Activated CD8-positive, alpha-beta memory T cell treated with anti-CD3 and anti-CD28 coated beads, Interleukin-2, amount 10 ng/mL, durations not matched to agents 7 days and 5 days (primary cell): ENCODE measurements at regions not wholly inside any gene's neighbourhood (a gene's known extent, or its start where the extent isn't known, plus 50 kb on each side); places are given as distances from the start of the nearest gene placed in this dataset.

Source experiments
- ATAC-seq: fragments of 150-1000 bp; cut with Tn5 transposase; one replicate; pipeline ENCODE4 v1.10.0; 2021; ENCODE audit warnings: moderate library complexity
- CTCF ChIA-PET: fragments of 350-600 bp; sonication (Branson Sonifier 250); formaldehyde crosslinking; loops from one replicate; lab custom pipeline; 2021; ENCODE audit warnings: antibody characterized with exemption; lab: Charles Lee
- DNase-seq: peaks from one replicate; pipeline ENCODE4 v3.0.0-alpha.2; 2020
- H3K27ac Mint-ChIP-seq: one replicate; pipeline ENCODE4 v1.8.0; 2021; ENCODE audit warnings: mild to moderate bottlenecking, mixed read lengths
- H3K27me3 Mint-ChIP-seq: one replicate; pipeline ENCODE4 v1.8.0; 2021; ENCODE audit warnings: mixed read lengths
- H3K36me3 Mint-ChIP-seq: one replicate; pipeline ENCODE4 v1.8.0; 2021; ENCODE audit warnings: mild to moderate bottlenecking, mixed read lengths
- H3K4me1 Mint-ChIP-seq: one replicate; pipeline ENCODE4 v1.8.0; 2021; ENCODE audit warnings: mixed read lengths
- H3K4me3 Mint-ChIP-seq: one replicate; pipeline ENCODE4 v1.8.0; 2021; ENCODE audit warnings: mild to moderate bottlenecking, moderate library complexity, mixed read lengths
- H3K9me3 Mint-ChIP-seq: one replicate; pipeline ENCODE4 v1.8.0; 2022; ENCODE audit warnings: low read depth, mixed read lengths

DNA sequence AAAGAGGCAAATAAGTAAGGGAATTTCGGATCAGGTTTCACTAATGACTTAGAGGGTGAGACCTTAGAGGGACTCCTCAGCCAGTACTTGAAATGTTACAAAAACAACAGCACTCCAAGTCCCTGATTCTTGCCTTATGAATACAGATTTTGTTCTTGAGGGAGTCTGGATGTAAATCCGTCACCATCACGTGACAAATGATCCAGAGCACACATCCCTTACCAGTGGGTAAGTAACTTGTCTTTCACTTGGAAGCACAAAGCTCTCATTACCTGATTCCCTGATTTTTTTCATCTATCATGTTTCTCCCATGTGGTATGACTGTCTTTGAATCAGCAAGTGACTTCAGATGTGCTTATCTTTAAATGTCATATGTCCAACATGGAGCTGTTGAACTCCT, 595.3 kb upstream of the POU3F2 start:
- Mint-ChIP-seq H3K27ac (no peak overlapping the region), H3K9me3 (no peaks in the 10 kb centered on the region), H3K4me1 (no peaks in the 10 kb centered on the region), H3K4me3 (no peak overlapping the region), H3K36me3 (no peaks in the 10 kb centered on the region), H3K27me3 (no peaks in the 10 kb centered on the region)
- ATAC-seq, result no peak
- no peak for DNase-seq
- CTCF ChIA-PET, result no interaction called here

GRCh38 chr6:98241630-98242029, 592.7 kb upstream of the POU3F2 start:
- Mint-ChIP-seq H3K9me3 (peaks cover 3% of the 10 kb centered on the region), H3K27me3 (no peaks in the 10 kb centered on the region), H3K36me3 (no peaks in the 10 kb centered on the region), H3K4me1 (no peaks in the 10 kb centered on the region), H3K27ac (no peak overlapping the region), H3K4me3 (no peak overlapping the region)
- DNase-seq, result no peak
- no peak for ATAC-seq
- CTCF ChIA-PET, result no interaction called here

DNA sequence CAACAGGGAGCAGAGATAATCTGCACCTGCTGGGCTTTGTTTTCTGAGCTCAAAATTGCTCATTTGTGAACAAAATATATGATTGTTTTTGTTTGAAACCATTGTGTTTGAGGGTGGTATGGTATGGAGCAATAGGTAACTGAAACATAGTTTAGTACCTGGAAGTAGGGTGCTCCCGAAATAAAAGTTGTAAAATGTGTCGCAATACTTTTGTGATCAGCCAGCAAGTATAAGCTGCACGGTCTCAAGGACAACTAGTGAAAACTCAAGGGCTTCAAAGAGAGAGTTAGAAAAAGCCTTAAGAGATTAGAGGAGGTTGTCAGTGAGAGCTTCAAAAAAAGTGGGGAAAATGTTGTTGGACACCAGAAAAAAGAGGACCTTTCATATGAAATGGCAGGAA, 579.8 kb upstream of the POU3F2 start:
- H3K36me3 Mint-ChIP-seq, result no peaks in the 10 kb centered on the region
- H3K4me1 Mint-ChIP-seq, result no peaks in the 10 kb centered on the region
- H3K27me3 Mint-ChIP-seq, result no peaks in the 10 kb centered on the region
- ATAC-seq, result no peak
- no peak overlapping the region for H3K4me3 Mint-ChIP-seq
- CTCF ChIA-PET, result interaction anchor here (1.0 kb wide), 1 partner anchor 25 kb away, joined by 3 read pairs; no protein-coding TSS in a partner anchor
- no peaks in the 10 kb centered on the region for H3K9me3 Mint-ChIP-seq
- no peak for DNase-seq
- H3K27ac Mint-ChIP-seq, result no peak overlapping the region

GRCh38 chr6:98260382-98260781, 574.0 kb upstream of the POU3F2 start:
- Mint-ChIP-seq H3K4me1 (no peaks in the 10 kb centered on the region), H3K9me3 (peaks cover 3% of the 10 kb centered on the region), H3K36me3 (no peaks in the 10 kb centered on the region), H3K27me3 (no peaks in the 10 kb centered on the region), H3K4me3 (no peak overlapping the region), H3K27ac (no peak overlapping the region)
- no peak for DNase-seq
- no peak for ATAC-seq
- CTCF ChIA-PET, result no interaction called here

DNA sequence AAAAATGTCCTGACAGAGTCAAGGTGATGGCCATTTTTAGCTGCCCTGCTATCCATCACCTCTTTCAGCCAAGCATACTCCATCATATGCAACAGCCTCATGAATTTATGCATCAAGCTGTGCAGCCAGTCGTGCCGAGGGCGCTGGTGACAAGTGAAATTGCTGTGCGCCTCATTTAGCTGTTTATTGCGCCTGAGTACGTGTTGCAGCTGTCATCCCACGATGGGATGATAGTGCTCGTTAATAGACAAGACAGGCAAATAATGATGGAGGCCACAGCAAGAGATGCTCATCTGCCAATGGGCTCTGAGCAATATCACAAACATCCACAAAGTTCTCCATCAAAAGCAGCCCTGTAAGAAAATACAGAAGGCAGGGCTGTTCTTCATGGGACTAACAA, 562.3 kb upstream of the POU3F2 start:
- Mint-ChIP-seq H3K4me1 (no peaks in the 10 kb centered on the region), H3K36me3 (no peaks in the 10 kb centered on the region), H3K9me3 (no peaks in the 10 kb centered on the region), H3K4me3 (no peak overlapping the region), H3K27me3 (no peaks in the 10 kb centered on the region), H3K27ac (no peak overlapping the region)
- CTCF ChIA-PET, result no interaction called here
- DNase-seq (no peak), ATAC-seq (no peak)

- no peak for ATAC-seq
- CTCF ChIA-PET, result no interaction called here
- no peak for DNase-seq
- Mint-ChIP-seq H3K36me3 (no peaks in the 10 kb centered on the region), H3K4me3 (no peak overlapping the region), H3K9me3 (no peaks in the 10 kb centered on the region), H3K4me1 (no peaks in the 10 kb centered on the region), H3K27me3 (no peaks in the 10 kb centered on the region), H3K27ac (no peak overlapping the region)
Observed at GRCh38 chr6:98274691-98275090, 559.7 kb upstream of the POU3F2 start.

DNA sequence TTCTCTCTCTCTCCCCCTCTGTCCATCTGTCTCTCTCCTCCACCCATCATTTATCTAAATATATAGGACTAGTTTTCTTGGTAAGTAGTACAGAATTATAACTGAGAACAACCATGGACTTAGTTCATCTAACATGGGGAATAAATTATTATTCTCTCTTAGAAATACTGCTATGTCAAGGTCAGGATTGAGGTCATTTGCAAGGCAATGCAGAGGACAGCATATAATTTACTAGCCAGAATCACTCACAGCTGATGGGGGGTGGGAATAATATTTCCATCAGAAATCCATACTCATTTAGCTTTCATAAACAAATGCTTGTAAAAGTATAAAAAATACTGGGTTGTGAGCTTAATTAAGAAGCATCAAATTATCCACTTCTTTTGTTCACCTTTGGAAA, 553.9 kb upstream of the POU3F2 start:
- Mint-ChIP-seq H3K9me3 (no peaks in the 10 kb centered on the region), H3K4me1 (no peaks in the 10 kb centered on the region), H3K27ac (no peak overlapping the region), H3K4me3 (no peak overlapping the region), H3K27me3 (no peaks in the 10 kb centered on the region), H3K36me3 (no peaks in the 10 kb centered on the region)
- no peak for DNase-seq
- no peak for ATAC-seq
- CTCF ChIA-PET, result no interaction called here

- DNase-seq (no peak), ATAC-seq (no peak)
- Mint-ChIP-seq H3K9me3 (no peaks in the 10 kb centered on the region), H3K36me3 (no peaks in the 10 kb centered on the region), H3K27me3 (no peaks in the 10 kb centered on the region), H3K4me1 (no peaks in the 10 kb centered on the region), H3K27ac (no peak overlapping the region), H3K4me3 (no peak overlapping the region)
- CTCF ChIA-PET, result no interaction called here
Observed at GRCh38 chr6:98286620-98287019, 547.8 kb upstream of the POU3F2 start.

DNA sequence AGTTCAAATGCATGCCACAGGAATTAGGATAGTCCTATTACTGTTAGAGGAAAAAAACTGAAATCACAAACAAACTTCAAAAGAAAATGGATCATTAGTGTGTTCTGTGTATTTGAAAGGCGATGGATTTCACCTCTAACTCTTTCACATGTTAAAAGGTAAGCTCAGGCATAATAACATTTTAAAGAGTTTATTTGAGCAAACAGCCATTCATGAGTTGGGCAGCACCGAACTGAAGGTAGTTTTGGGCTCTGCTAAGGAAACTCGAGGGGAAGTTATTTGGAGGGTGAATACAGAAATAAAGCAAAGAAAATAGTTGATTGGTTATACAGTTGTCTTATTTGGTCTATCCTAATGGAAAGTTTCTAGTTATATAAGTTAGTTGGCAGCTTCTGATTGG, 546.5 kb upstream of the POU3F2 start:
- no peak for DNase-seq
- H3K4me1 Mint-ChIP-seq, result no peaks in the 10 kb centered on the region
- H3K9me3 Mint-ChIP-seq, result peaks cover 2% of the 10 kb centered on the region
- ATAC-seq, result no peak
- no peak overlapping the region for H3K4me3 Mint-ChIP-seq
- CTCF ChIA-PET, result no interaction called here
- no peak overlapping the region for H3K27ac Mint-ChIP-seq
- H3K27me3 Mint-ChIP-seq, result no peaks in the 10 kb centered on the region
- no peaks in the 10 kb centered on the region for H3K36me3 Mint-ChIP-seq

DNA sequence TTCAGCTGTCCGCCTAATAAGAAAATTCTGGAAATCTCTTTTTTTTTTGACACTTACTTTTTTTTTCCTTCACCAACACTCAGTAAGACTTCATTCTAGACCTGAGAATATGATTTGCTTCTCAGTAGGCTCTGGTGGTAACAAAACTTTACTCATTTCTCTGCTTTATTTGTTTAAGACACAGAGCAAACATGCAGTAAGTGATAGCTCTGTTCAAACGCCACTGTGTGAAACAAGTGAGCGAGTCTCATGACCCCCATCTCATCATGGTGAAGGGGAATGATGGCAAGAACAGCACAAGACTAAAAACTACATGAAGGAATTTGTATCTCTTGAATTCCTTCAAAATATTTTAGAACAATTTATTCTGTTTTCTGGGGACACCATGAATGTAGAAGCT, 541.6 kb upstream of the POU3F2 start:
- H3K27ac Mint-ChIP-seq, result no peak overlapping the region

GRCh38 chr6:98295515-98296175, 538.7 kb upstream of the POU3F2 start:
- Mint-ChIP-seq H3K9me3 (peaks cover 2% of the 10 kb centered on the region), H3K4me3 (no peak overlapping the region), H3K4me1 (no peaks in the 10 kb centered on the region), H3K36me3 (no peaks in the 10 kb centered on the region), H3K27me3 (no peaks in the 10 kb centered on the region), H3K27ac (no peak overlapping the region)
- no peak for ATAC-seq
- CTCF ChIA-PET, result no interaction called here
- DNase-seq, result no peak

More for the DNA sequence above, 541.6 kb upstream of the POU3F2 start:
- Mint-ChIP-seq H3K27me3 (no peaks in the 10 kb centered on the region), H3K4me3 (no peak overlapping the region), H3K36me3 (no peaks in the 10 kb centered on the region), H3K4me1 (no peaks in the 10 kb centered on the region), H3K9me3 (peaks cover 2% of the 10 kb centered on the region)
- CTCF ChIA-PET, result no interaction called here
- no peak for ATAC-seq
- no peak for DNase-seq

DNA sequence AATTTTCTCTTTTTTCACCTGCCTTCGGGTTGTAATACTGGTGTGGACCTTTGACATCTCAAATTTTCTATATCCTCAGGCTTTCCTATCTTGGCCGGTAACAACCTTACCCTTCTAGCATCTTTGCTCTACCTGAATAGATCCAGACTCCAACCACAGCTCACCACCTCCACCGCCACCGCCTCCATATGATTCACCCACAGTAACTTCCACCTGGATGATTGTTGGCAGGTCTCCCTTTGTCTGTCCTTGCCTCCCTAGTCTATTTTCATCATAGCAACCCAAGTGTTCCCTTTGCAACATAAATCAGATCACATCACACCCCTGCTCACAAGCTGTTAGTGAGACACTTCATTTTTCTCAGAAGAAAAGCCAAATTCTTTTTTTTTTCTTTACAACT, 525.8 kb upstream of the POU3F2 start:
- ATAC-seq, result no peak
- CTCF ChIA-PET, result no interaction called here
- Mint-ChIP-seq H3K36me3 (no peaks in the 10 kb centered on the region), H3K27me3 (no peaks in the 10 kb centered on the region), H3K4me1 (no peaks in the 10 kb centered on the region), H3K9me3 (peaks cover 9% of the 10 kb centered on the region), H3K4me3 (no peak overlapping the region), H3K27ac (no peak overlapping the region)
- no peak for DNase-seq

DNA sequence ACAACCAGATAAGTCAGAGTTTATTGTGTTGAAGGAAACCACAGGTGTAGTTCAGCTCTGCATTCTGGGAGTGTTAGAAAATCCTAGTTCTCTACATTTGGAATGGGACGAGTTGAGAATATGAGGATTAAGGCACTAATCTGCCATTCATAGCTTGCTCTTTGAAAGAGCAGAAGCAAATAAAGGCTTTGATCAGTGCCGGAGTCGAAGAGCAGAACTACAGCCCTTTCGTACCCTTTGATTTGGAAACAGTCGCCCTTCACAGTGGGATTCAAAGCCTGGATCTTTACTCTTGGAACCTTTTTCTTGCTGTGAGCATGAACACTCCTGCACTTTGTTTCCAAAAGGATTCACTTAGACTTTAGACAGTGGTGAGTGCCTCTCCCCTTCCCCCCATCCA, 523.9 kb upstream of the POU3F2 start:
- DNase-seq, result no peak
- Mint-ChIP-seq H3K27me3 (no peaks in the 10 kb centered on the region), H3K27ac (no peak overlapping the region)

DNA sequence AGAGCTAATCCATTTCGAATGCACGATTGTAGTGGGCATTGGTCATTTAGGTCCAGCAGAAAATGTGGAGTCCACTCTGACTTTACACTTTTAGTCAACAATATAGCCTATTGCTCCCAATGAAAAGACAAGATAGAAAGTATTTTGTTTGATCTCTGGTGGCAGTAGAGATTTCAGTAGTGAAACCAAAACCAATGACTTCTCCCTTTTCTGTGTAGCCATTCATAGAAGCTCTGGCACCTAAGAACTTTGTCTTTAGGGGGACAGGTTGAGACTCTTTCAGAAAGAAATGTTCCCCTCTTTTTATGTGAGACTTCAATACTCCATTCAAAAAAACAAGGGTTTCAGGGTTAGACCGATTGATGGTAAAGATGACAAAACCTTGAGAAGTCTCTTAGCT, 510.8 kb upstream of the POU3F2 start:
- H3K36me3 Mint-ChIP-seq, result no peaks in the 10 kb centered on the region
- CTCF ChIA-PET, result no interaction called here
- H3K4me3 Mint-ChIP-seq, result no peak overlapping the region
- ATAC-seq (no peak), DNase-seq (no peak)
- no peaks in the 10 kb centered on the region for H3K9me3 Mint-ChIP-seq
- H3K4me1 Mint-ChIP-seq, result no peaks in the 10 kb centered on the region
- no peak overlapping the region for H3K27ac Mint-ChIP-seq
- H3K27me3 Mint-ChIP-seq, result no peaks in the 10 kb centered on the region

More for the DNA sequence above, 523.9 kb upstream of the POU3F2 start:
- no peak for ATAC-seq
- CTCF ChIA-PET, result no interaction called here
- Mint-ChIP-seq H3K4me3 (no peak overlapping the region), H3K9me3 (peaks cover 2% of the 10 kb centered on the region), H3K4me1 (no peaks in the 10 kb centered on the region), H3K36me3 (no peaks in the 10 kb centered on the region)

DNA sequence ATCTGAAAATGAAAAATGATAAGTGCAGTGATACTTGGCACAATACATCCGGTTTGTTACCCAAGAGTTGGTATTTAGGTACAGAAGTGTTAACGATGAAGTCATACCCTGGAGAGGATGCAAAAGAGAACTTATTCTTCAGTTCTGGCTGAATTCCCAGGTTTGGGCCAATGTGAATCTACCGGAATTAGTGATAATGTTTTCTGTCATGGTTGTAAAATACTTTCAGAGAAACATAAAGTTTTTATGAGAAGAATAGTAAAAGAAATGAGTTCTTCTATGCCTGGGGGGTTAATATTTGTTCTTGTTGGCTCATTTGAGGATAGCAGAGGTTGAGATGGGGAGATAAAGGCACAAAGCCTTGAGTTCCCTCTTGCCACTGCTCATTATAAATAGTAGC, 509.9 kb upstream of the POU3F2 start:
- Mint-ChIP-seq H3K9me3 (no peaks in the 10 kb centered on the region), H3K27ac (no peak overlapping the region)
- no peak for ATAC-seq

More for the DNA sequence above, 509.9 kb upstream of the POU3F2 start:
- H3K4me1 Mint-ChIP-seq, result no peaks in the 10 kb centered on the region
- CTCF ChIA-PET, result no interaction called here
- no peaks in the 10 kb centered on the region for H3K36me3 Mint-ChIP-seq
- DNase-seq, result no peak
- H3K27me3 Mint-ChIP-seq, result no peaks in the 10 kb centered on the region
- no peak overlapping the region for H3K4me3 Mint-ChIP-seq
